ENCODE measurements at regions not wholly inside any gene's neighbourhood (a gene's known extent, or its start where the extent isn't known, plus 50 kb on each side); places are given as distances from the start of the nearest gene placed in this dataset.
A peak's percentile ranks its signal among the peaks of the same experiment; 100 is the strongest.

- in situ Hi-C loops (cut with HindIII; ENCODE audit: low pct_ligation_motif_present, low sequenced_read_pairs) = no loop called here
- Histone ChIP-seq H3K27ac (no peak overlapping the region), H3K36me3 (replicated peaks) (no peaks in the 10 kb centered on the region), H3K27me3 (replicated peaks) (no peaks in the 10 kb centered on the region), H3K4me3 (ENCODE audit: low read depth, low read length) (no peak overlapping the region)
- TF ChIP-seq CTCF (IDR thresholded peaks at IDR 0.05; ENCODE audit: low read depth, low read length, missing control alignments) = no peak
- no peak for DNase-seq
Observed at GRCh38 chrX:26873736-26874135, 589.4 kb downstream of the PPP4R3C start.

- no peaks in the 10 kb centered on the region for H3K27me3 ChIP-seq (replicated peaks)
- H3K4me3 ChIP-seq (ENCODE audit: low read depth, low read length) = no peak overlapping the region
- DNase-seq = no peak
- H3K36me3 ChIP-seq (replicated peaks) = no peaks in the 10 kb centered on the region
- in situ Hi-C loops (cut with HindIII; ENCODE audit: low pct_ligation_motif_present, low sequenced_read_pairs) = no loop called here
- TF ChIP-seq CTCF (IDR thresholded peaks at IDR 0.05; ENCODE audit: low read depth, low read length, missing control alignments) = no peak
- no peak overlapping the region for H3K27ac ChIP-seq
Observed at GRCh38 chrX:26871967-26872366, 591.2 kb downstream of the PPP4R3C start.

- TF ChIP-seq CTCF (IDR thresholded peaks at IDR 0.05; ENCODE audit: low read depth, low read length, missing control alignments) = peak; percentile 30
- H3K4me3 ChIP-seq (ENCODE audit: low read depth, low read length) = no peak overlapping the region
- no peaks in the 10 kb centered on the region for H3K27me3 ChIP-seq (replicated peaks)
- H3K27ac ChIP-seq = no peak overlapping the region
- H3K36me3 ChIP-seq (replicated peaks) = no peaks in the 10 kb centered on the region
- DNase-seq = peak; percentile 23
- in situ Hi-C loops (cut with HindIII; ENCODE audit: low pct_ligation_motif_present, low sequenced_read_pairs) = no loop called here
Observed at GRCh38 chrX:26851981-26852380, 611.2 kb downstream of the PPP4R3C start.

- H3K4me3 ChIP-seq (ENCODE audit: low read depth, low read length) = no peak overlapping the region
- H3K36me3 ChIP-seq (replicated peaks) = no peaks in the 10 kb centered on the region
- H3K27ac ChIP-seq = peak overlapping the region; percentile 16
- TF ChIP-seq CTCF (IDR thresholded peaks at IDR 0.05; ENCODE audit: low read depth, low read length, missing control alignments) = no peak
- peak; percentile 5 for DNase-seq
- in situ Hi-C loops (cut with HindIII; ENCODE audit: low pct_ligation_motif_present, low sequenced_read_pairs) = no loop called here
- H3K27me3 ChIP-seq (replicated peaks) = no peaks in the 10 kb centered on the region
Observed at GRCh38 chrX:26848511-26848910, 614.6 kb downstream of the PPP4R3C start.

GRCh38 chrX:26845056-26845455, 618.1 kb downstream of the PPP4R3C start:
- DNase-seq = peak; percentile 59
- in situ Hi-C loops (cut with HindIII; ENCODE audit: low pct_ligation_motif_present, low sequenced_read_pairs) = no loop called here
- TF ChIP-seq CTCF (IDR thresholded peaks at IDR 0.05; ENCODE audit: low read depth, low read length, missing control alignments) = no peak
- no peaks in the 10 kb centered on the region for H3K27me3 ChIP-seq (replicated peaks)
- H3K4me3 ChIP-seq (ENCODE audit: low read depth, low read length) = no peak overlapping the region
- H3K36me3 ChIP-seq (replicated peaks) = no peaks in the 10 kb centered on the region
- H3K27ac ChIP-seq = no peak overlapping the region

GRCh38 chrX:26822448-26822847, 606.5 kb downstream of the MAGEB5 start:
- H3K27me3 ChIP-seq (replicated peaks) = no peaks in the 10 kb centered on the region
- TF ChIP-seq CTCF (IDR thresholded peaks at IDR 0.05; ENCODE audit: low read depth, low read length, missing control alignments) = no peak
- H3K4me3 ChIP-seq (ENCODE audit: low read depth, low read length) = no peak overlapping the region
- in situ Hi-C loops (cut with HindIII; ENCODE audit: low pct_ligation_motif_present, low sequenced_read_pairs) = no loop called here
- H3K27ac ChIP-seq = no peak overlapping the region
- no peak for DNase-seq
- H3K36me3 ChIP-seq (replicated peaks) = no peaks in the 10 kb centered on the region

Data from brain microvascular endothelial cell (primary cell).